T47D (cell line): ENCODE measurements at regions not wholly inside any gene's neighbourhood (a gene's known extent, or its start where the extent isn't known, plus 50 kb on each side); places are given as distances from the start of the nearest gene placed in this dataset.

Source experiments
- DNase-seq, 2 experiments: peaks; one replicate each; pipeline versions ENCODE4 v3.0.0 to v3.0.0-alpha.2; 2011 to 2012; ENCODE audit warnings: low read depth in 1 of 2, low spot score in 1 of 2
- JUND ChIP-seq: IDR thresholded peaks from 2 replicates; pipeline ENCODE4 v1.6.1; 2012; ENCODE audit warnings: low read depth
- in situ Hi-C: cut with HindIII; loops from 2 replicates; pipeline ENCODE4 v1.10.0; 2016; ENCODE audit warnings: low sequenced_read_pairs, low pct_unique_long_range_greater_than_20kb

GRCh38 chr4:136850446-136850845, 681.8 kb downstream of the PCDH18 start:
- in situ Hi-C loops = no loop called here
- TF ChIP-seq JUND = no peak
- no peak for DNase-seq

- in situ Hi-C loops = no loop called here
- DNase-seq = no peak
- no peak for TF ChIP-seq JUND
Measured at GRCh38 chr4:136847881-136848621, 684.2 kb downstream of the PCDH18 start.

GRCh38 chr4:136841526-136841925, 690.8 kb downstream of the PCDH18 start:
- no peak for TF ChIP-seq JUND

GRCh38 chr4:136838607-136839006, 693.7 kb downstream of the PCDH18 start:
- DNase-seq = no peak
- in situ Hi-C loops = no loop called here
- TF ChIP-seq JUND = no peak

More at GRCh38 chr4:136841526-136841925, 690.8 kb downstream of the PCDH18 start:
- in situ Hi-C loops = no loop called here
- DNase-seq = no peak

- no peak for TF ChIP-seq JUND
- DNase-seq = no peak
- in situ Hi-C loops = no loop called here
Measured at GRCh38 chr4:136831553-136831952, 700.7 kb downstream of the PCDH18 start.

- in situ Hi-C loops = no loop called here
- no peak for DNase-seq
- TF ChIP-seq JUND = no peak
Measured at GRCh38 chr4:136829280-136829679, 703.0 kb downstream of the PCDH18 start.

GRCh38 chr4:136823020-136823419, 709.3 kb downstream of the PCDH18 start:
- in situ Hi-C loops = no loop called here
- no peak for DNase-seq
- TF ChIP-seq JUND = no peak

- in situ Hi-C loops = no loop called here
- DNase-seq = no peak
- no peak for TF ChIP-seq JUND
Measured at GRCh38 chr4:136818811-136819330, 713.4 kb downstream of the PCDH18 start.

GRCh38 chr4:136812100-136812880, 720.0 kb downstream of the PCDH18 start:
- no peak for DNase-seq
- in situ Hi-C loops = no loop called here
- no peak for TF ChIP-seq JUND

GRCh38 chr4:136811496-136812077, 720.7 kb downstream of the PCDH18 start:
- TF ChIP-seq JUND = no peak
- in situ Hi-C loops = no loop called here
- DNase-seq = no peak

GRCh38 chr4:136810626-136811025, 721.7 kb downstream of the PCDH18 start:
- in situ Hi-C loops = no loop called here
- no peak for DNase-seq
- TF ChIP-seq JUND = no peak

GRCh38 chr4:136806844-136807243, 725.5 kb downstream of the PCDH18 start:
- in situ Hi-C loops = no loop called here
- TF ChIP-seq JUND = no peak
- no peak for DNase-seq

GRCh38 chr4:136805617-136806016, 726.7 kb downstream of the PCDH18 start:
- no peak for DNase-seq
- in situ Hi-C loops = no loop called here
- no peak for TF ChIP-seq JUND
